Heart left ventricle (tissue), 16 donors: ENCODE measurements at regions not wholly inside any gene's neighbourhood (a gene's known extent, or its start where the extent isn't known, plus 50 kb on each side); places are given as distances from the start of the nearest gene placed in this dataset.

Experiments
- ATAC-seq, 4 donors: fragments of 200-7000 bp; cut with Tn5 transposase; one replicate each; pipeline ENCODE4 v1.9.1; 2020 to 2022; ENCODE audit warnings: moderate library complexity in 4 of 4, mild to moderate bottlenecking in 3 of 4, moderate number of reproducible peaks in 1 of 4
- DNase-seq, 5 donors: peaks; one replicate each; pipeline ENCODE4 v3.0.0-alpha.2; 2020
- H3K27ac ChIP-seq, 12 donors: fragments of 200-600 bp; sonication (generic) in 4 of 12; one replicate each; pipeline versions ENCODE4 v1.5.0 to v1.8.0; 2016 to 2022; ENCODE audit warnings: mild to moderate bottlenecking in 2 of 12
- H3K27me3 ChIP-seq, 9 donors: fragments of 200-600 bp; sonication (generic) in 2 of 9; one replicate each; pipeline versions ENCODE4 v1.5.1 to v1.8.0; 2016 to 2022; ENCODE audit warnings: mild to moderate bottlenecking in 3 of 9
- H3K36me3 ChIP-seq, 9 donors: fragments of 200-600 bp; sonication (generic) in 2 of 9; one replicate each; pipeline versions ENCODE4 v1.5.0 to v1.8.0; 2018 to 2022; ENCODE audit warnings: mild to moderate bottlenecking in 2 of 9
- H3K4me1 ChIP-seq, 12 donors: fragments of 200-600 bp; sonication (generic) in 4 of 12; one replicate each; pipeline versions ENCODE4 v1.5.0 to v1.8.0; 2016 to 2022; ENCODE audit warnings: mild to moderate bottlenecking in 3 of 12
- H3K4me3 ChIP-seq, 12 donors: fragments of 200-600 bp; sonication (generic) in 4 of 12; one replicate each; pipeline versions ENCODE4 v1.5.0 to v1.8.0; 2017 to 2022; ENCODE audit warnings: mild to moderate bottlenecking in 9 of 12, moderate library complexity in 4 of 12
- H3K9me3 ChIP-seq, 12 donors: fragments of 200-600 bp; sonication (generic) in 4 of 12; one replicate each; pipeline versions ENCODE4 v1.5.0 to v1.8.0; 2016 to 2022; ENCODE audit warnings: mild to moderate bottlenecking in 1 of 12
- CTCF ChIP-seq, 12 donors: fragments of 200-600 bp; sonication (generic) in 4 of 12; IDR thresholded peaks; one replicate each; pipeline versions ENCODE4 v1.5.0 to v1.8.0; 2018 to 2022; ENCODE audit warnings: antibody characterized with exemption in 12 of 12, mild to moderate bottlenecking in 5 of 12
- POLR2A ChIP-seq, 2 donors: fragments of 450-650 bp; IDR thresholded peaks; one replicate each; pipeline ENCODE4 v1.6.1; 2017; ENCODE audit warnings: antibody characterized with exemption in 2 of 2, mild to moderate bottlenecking in 2 of 2, moderate library complexity in 2 of 2
- WGBS, 4 donors: extraction: QIAGEN DNeasy Blood & Tissue Kit in 2 of 4; methylation state at CpG; one replicate each; pipeline versions ENCODE4 v1.1.5 to v1.1.7; 2013 to 2018; 5-methylcytosine and 5-hydroxymethylcytosine counted together
- intact Hi-C, 10 donors: fragments of 100-400 bp; cut with DNase I; formaldehyde crosslinking; loops; one replicate each; pipeline versions ENCODE4 v1.11.1 to v1.14.2; 2022
- donor health status: ischemic (EF 13 %, LVEDD 7.1; RV severe dilation, severe dysfunction).
- donor health status: healthy with polysubstance abuse.
- donor health status: DM: no; HTN: yes; CAD: no.
- donor health status: DM: no; HTN: no; CAD: no.
- donor health status: ischemic (EF 25% LVEDD 6.9; RV normal size, moderate dysfunction).
- donor health status: ischemic (EF 25% LVEDD 5.7; RV mildly dilated, moderate dysfunction).
- donor health status: healthy.
- donor health status: DM: yes; HTN: yes; CAD: no.
- donor health status: ischemic (EF 35%, LVEDD 5.7; RV mildly dilated, moderate dysfunction).
- donor health status: nonischemic (EF 11% LVEDD 7.7; RV severe dilation, severe dysfunction).
- donor health status: DM: yes; HTN: yes; CAD: no.
- donor health status: PGD.
- donor health status: ischemic (EF 29% LVEDD 5.4; RV normal size, mild dysfunction).
- donor health status: nonischemic (EF 23%, LVEDD 6.1; RV moderate dilation, normal function).

- WGBS, 4 donors = 16 to 40% (median 19%) methylated on average over 1 of the region's 1 CpG
- no peaks in the 10 kb centered on the region for H3K27me3 ChIP-seq
- no peak for TF ChIP-seq CTCF (IDR thresholded peaks at IDR 0.05)
- TF ChIP-seq POLR2A (IDR thresholded peaks at IDR 0.05) = no peak
- H3K27ac ChIP-seq = no peak overlapping the region
- H3K4me3 ChIP-seq = no peak overlapping the region
- no peaks in the 10 kb centered on the region for H3K4me1 ChIP-seq
- intact Hi-C loops = no loop called here
- DNase-seq (no peak), ATAC-seq (no peak)
- H3K36me3 ChIP-seq = no peaks in the 10 kb centered on the region
- H3K9me3 ChIP-seq = peaks cover 0 to 16% (median 0%) of the 10 kb centered on the region in 12 donors
Measured at GRCh38 chr12:103077108-103077773, 119.8 kb downstream of the ASCL1 start.

- intact Hi-C loops = no loop called here
- 73 to 76% (median 74%) methylated on average over 5 of the region's 5 CpGs for WGBS, 4 donors
- Histone ChIP-seq H3K4me1 (no peaks in the 10 kb centered on the region), H3K4me3 (no peak overlapping the region), H3K36me3 (no peaks in the 10 kb centered on the region), H3K27ac (no peak overlapping the region), H3K9me3 (peaks cover 0 to 16% (median 2%) of the 10 kb centered on the region in 12 donors), H3K27me3 (no peaks in the 10 kb centered on the region)
- no peak for TF ChIP-seq CTCF (IDR thresholded peaks at IDR 0.05)
- no peak for TF ChIP-seq POLR2A (IDR thresholded peaks at IDR 0.05)
- DNase-seq = no peak
- ATAC-seq = no peak
Measured at GRCh38 chr12:103085541-103085940, 128.1 kb downstream of the ASCL1 start.

- Histone ChIP-seq H3K27me3 (no peaks in the 10 kb centered on the region), H3K4me1 (no peaks in the 10 kb centered on the region), H3K36me3 (no peaks in the 10 kb centered on the region), H3K4me3 (no peak overlapping the region), H3K27ac (no peak overlapping the region), H3K9me3 (peaks cover 0 to 8% (median 0%) of the 10 kb centered on the region in 12 donors)
- ATAC-seq = no peak
- intact Hi-C loops = no loop called here
- DNase-seq = no peak
- 69 to 75% (median 72%) methylated on average over 6 of the region's 6 CpGs for WGBS, 4 donors
- no peak for TF ChIP-seq CTCF (IDR thresholded peaks at IDR 0.05)
- no peak for TF ChIP-seq POLR2A (IDR thresholded peaks at IDR 0.05)
Measured at GRCh38 chr12:103086471-103086870, 129.0 kb downstream of the ASCL1 start.

GRCh38 chr12:103093499-103094106 lies 136.1 kb downstream of the ASCL1 start:
- 71 to 77% (median 75%) methylated on average over 3 of the region's 3 CpGs for WGBS, 4 donors
- Histone ChIP-seq H3K4me1 (no peaks in the 10 kb centered on the region), H3K27me3 (no peaks in the 10 kb centered on the region), H3K4me3 (no peak overlapping the region), H3K9me3 (no peaks in the 10 kb centered on the region), H3K27ac (no peak overlapping the region), H3K36me3 (no peaks in the 10 kb centered on the region)
- DNase-seq (no peak), ATAC-seq (no peak)
- TF ChIP-seq CTCF (IDR thresholded peaks at IDR 0.05) = no peak
- TF ChIP-seq POLR2A (IDR thresholded peaks at IDR 0.05) = no peak
- intact Hi-C loops = no loop called here
